ENCODE measurements at regions not wholly inside any gene's neighbourhood (a gene's known extent, or its start where the extent isn't known, plus 50 kb on each side); places are given as distances from the start of the nearest gene placed in this dataset.

DNA sequence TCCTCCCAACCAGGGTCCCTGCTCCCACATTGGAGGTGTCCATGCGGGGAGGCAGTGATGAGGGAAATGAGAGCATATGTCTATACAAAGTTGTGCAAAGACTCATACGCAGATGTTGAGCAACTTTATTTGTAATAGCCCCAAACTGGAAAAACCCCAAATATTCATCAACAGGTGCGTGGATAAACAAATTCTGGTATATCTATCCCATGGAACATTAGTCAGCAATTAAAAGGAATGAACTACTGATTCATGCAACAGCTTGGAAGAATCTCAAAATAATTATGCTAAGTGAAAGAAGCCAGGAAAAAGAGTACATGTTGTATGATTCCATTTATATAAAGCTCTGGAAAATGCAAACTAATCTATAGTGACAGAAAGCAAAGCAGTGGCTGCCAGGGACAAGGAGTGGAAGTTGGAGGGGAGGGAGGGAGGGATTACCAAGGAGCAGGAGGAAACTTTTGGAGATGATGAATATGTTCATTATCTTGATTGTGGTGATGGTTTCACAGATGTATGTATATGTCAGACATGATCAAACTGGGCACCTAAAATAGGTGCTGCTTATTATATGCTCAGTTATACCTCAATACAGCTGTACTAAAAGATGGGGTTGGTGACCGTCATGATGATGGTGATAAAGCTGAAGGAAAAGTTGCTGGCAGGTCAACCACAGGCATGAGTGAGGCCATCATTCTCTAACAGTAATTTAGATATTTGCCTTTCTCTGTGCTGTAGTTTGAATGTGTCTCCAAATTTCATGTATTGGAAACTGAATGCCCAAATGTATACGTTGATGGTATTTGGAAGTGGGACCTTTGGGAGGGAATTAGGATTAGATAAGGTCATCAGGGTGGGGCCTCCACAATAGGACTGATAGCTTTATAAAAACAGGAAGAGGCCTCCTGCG lies 270.9 kb downstream of the CYP26B1 start:
- TF ChIP-seq, protein P1, sequence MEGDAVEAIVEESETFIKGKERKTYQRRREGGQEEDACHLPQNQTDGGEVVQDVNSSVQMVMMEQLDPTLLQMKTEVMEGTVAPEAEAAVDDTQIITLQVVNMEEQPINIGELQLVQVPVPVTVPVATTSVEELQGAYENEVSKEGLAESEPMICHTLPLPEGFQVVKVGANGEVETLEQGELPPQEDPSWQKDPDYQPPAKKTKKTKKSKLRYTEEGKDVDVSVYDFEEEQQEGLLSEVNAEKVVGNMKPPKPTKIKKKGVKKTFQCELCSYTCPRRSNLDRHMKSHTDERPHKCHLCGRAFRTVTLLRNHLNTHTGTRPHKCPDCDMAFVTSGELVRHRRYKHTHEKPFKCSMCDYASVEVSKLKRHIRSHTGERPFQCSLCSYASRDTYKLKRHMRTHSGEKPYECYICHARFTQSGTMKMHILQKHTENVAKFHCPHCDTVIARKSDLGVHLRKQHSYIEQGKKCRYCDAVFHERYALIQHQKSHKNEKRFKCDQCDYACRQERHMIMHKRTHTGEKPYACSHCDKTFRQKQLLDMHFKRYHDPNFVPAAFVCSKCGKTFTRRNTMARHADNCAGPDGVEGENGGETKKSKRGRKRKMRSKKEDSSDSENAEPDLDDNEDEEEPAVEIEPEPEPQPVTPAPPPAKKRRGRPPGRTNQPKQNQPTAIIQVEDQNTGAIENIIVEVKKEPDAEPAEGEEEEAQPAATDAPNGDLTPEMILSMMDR (IDR thresholded peaks at IDR 0.05) = no peak

DNA sequence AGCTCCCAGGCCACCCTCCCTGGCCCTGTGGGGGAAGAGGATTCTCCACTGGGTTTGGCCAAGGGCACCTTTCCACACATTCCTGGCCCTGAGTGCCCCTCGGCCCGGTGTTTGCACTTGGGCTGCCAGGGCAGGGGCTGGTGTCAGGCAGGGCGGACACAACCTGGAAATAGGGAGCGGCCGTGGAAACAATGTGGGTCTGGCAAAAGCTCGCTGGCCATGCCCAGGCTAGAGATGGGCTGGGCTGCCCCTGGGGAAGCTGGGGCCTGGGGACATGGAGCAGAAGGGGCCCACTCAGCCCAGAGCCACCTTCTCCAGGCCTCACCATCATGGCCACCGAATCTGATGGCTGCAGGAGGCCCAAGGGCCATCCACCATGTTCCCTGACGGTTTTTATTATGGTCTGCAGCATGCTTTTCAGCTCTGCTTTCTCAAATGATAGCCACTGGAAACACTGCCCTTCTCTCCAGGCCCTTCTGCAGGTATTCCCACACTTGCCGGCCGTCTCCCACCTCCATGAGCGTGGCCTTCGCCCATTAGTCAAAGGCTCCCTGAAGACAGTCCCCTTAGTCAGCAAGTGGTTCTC lies 275.1 kb downstream of the CYP26B1 start:
- TF ChIP-seq, protein P1 (IDR thresholded peaks at IDR 0.05) = no peak

DNA sequence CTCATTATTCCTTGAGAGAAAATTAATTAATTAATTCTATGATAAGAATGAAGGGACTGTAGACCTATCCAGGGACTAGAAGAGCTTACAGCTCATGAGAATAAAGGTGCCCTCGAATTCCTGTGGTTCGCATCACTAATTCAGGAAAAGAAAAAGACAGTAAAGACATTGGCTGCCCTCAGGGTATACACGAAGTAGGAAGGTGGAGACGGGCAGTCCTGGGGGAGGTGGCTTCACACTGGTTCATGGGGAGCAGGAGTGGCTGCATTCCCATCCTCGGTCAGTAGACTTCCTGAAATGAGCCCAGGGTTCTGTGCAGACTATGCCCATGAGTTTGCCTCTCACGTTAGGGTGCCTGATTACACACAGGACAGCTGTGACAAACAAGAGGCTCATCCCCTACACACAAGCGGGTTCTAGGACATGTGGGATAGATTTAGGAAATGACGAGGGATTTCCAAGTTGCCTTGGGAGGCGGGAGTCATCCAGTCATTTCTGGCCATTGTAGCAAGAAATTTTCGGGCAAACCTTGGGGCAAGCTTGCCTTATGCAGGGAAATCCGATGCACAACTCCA lies 282.2 kb downstream of the CYP26B1 start:
- TF ChIP-seq, protein P1 (IDR thresholded peaks at IDR 0.05) = no peak

DNA sequence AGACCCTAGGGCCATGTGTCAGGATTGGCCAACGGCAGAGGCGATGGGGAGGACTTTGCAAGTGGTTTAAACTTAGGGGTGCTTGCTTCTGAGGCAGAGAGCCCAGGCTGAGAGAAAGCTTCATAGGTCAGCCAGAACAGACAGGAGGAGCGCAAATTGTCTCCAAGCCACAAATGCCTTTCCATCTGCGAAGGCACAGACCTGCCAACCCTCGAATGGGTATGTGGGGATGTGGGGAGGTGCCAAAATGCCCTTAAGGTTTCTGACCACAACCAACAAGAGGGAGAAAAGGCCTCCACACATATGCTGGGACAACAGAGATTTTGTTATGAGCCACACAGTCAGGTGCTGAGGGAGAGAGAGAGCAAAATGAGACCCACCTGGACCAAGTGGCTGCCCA lies 283.6 kb downstream of the CYP26B1 start:
- TF ChIP-seq, protein P1 (IDR thresholded peaks at IDR 0.05) = no peak

DNA sequence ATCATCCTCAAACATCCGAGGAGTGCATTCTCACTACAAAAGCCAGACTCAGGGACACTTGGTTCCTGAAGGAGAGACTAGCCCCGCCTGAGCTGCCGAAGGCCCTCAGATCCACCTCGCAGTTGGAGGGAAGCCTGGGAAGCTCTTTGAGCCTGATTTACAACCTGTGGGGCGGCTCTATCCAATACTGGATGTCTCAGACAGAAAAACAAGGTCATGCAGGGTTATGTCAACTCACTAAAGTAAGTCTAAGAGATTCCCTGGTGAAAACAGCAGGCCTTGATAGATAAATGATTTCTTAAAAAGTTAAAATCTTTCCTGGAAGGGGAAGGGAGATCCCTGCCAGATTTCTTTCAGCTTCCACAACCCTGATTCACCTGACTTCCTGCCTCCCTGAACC lies 284.3 kb downstream of the CYP26B1 start:
- TF ChIP-seq, protein P1 (IDR thresholded peaks at IDR 0.05) = no peak

DNA sequence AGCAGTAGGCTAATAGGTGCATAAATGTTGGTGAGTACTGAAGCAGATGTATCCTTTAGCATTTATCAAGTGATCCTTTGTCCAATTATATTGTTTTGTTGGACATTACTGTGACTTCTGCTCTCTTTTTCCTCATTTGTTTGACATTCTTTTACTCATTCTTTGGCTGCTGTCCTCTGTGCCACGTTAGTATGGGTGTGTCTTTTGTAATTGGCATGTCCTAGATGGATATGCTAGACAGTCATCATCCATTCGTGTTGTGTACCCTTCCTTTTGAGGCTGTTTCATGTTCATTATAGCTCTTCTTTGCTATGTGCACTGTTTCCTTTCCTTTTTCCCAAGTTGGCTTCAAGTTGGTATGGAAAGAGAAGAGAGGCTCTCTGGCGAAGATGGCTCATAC lies 284.7 kb downstream of the CYP26B1 start:
- TF ChIP-seq, protein P1 (IDR thresholded peaks at IDR 0.05) = no peak

DNA sequence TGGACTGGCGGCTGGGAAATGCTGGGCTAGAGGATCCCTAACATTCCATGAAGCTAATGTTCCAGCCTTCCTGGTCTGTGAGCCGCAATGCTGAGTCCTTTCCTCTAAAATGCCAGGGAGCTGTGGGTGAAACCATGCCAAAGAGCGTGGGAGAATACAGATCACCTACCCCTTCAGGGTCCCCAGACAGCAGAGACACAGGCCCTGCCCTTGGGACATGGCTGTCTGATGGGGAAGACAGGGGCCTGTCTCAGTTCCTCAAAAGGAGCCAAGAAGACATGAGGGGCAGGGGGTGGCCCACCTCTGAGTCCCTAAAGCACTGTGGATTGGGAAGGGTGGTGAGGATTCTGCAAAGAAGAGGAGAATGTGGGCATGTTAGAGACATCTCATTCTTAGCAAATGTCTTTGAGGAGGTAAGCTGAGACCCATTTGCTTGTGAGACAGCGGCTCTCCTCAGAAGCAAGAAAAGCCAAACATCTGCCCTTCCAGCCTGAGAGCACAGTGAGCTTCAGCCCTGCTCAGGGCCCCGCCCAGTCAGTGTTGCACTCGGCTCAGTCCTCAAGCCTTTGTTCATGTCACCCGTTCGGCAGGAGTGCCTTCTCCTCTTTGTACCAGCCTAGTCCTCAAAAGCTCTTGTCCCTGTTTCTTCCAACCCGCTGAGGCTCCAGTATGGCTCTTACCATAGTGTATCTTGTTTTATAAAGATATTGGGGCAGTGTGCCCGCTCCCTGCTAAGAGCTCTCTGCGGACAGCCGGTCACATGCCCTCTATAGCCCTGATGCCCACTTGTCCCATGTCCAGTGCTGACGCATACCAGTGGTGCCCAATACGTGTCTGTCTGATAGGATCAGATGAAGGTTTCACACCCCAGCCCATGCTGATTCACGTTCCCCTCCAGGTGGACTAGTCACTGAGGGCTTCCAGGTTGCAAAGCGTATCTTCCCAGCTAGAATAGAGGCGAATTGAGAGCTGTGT lies 286.2 kb downstream of the CYP26B1 start:
- TF ChIP-seq, protein P1 (IDR thresholded peaks at IDR 0.05) = no peak
